Activated gamma-delta T cell (primary cell): ENCODE measurements at regions not wholly inside any gene's neighbourhood (a gene's known extent, or its start where the extent isn't known, plus 50 kb on each side); places are given as distances from the start of the nearest gene placed in this dataset.

Experiments used
- DNase-seq: peaks from one replicate; lab custom pipeline; 2025; lab: John Stamatoyannopoulos, UW

GRCh38 chr18:74023220-74023619 is 124.4 kb downstream of the FBXO15 start:
- DNase-seq: no peak

- DNase-seq: no peak
Measured at GRCh38 chr18:74019864-74020263, 127.8 kb downstream of the FBXO15 start.

GRCh38 chr18:74013955-74014354 is 133.7 kb downstream of the FBXO15 start:
- DNase-seq: no peak

GRCh38 chr18:74012954-74013630 is 134.5 kb downstream of the FBXO15 start:
- no peak for DNase-seq

- no peak for DNase-seq
Measured at GRCh38 chr18:74006143-74006542, 141.5 kb downstream of the FBXO15 start.

- no peak for DNase-seq
Measured at GRCh38 chr18:74005320-74006109, 142.1 kb downstream of the FBXO15 start.

GRCh38 chr18:73992242-73993022 is 155.2 kb downstream of the FBXO15 start:
- no peak for DNase-seq

GRCh38 chr18:73991570-73991969 is 156.1 kb downstream of the FBXO15 start:
- DNase-seq: no peak

- DNase-seq: no peak
Measured at GRCh38 chr18:73990258-73990657, 157.4 kb downstream of the FBXO15 start.

GRCh38 chr18:73987247-73987980 is 160.2 kb downstream of the FBXO15 start:
- no peak for DNase-seq

- DNase-seq: no peak
Measured at GRCh38 chr18:73986711-73987110, 160.9 kb downstream of the FBXO15 start.

GRCh38 chr18:73985855-73986625 is 161.6 kb downstream of the FBXO15 start:
- DNase-seq: no peak

GRCh38 chr18:73983970-73984369 is 163.7 kb downstream of the FBXO15 start:
- no peak for DNase-seq

- no peak for DNase-seq
Measured at GRCh38 chr18:73983496-73983895, 164.1 kb downstream of the FBXO15 start.

- DNase-seq: no peak
Measured at GRCh38 chr18:73981796-73982195, 165.8 kb downstream of the FBXO15 start.

- no peak for DNase-seq
Measured at GRCh38 chr18:73980289-73980979, 167.2 kb downstream of the FBXO15 start.

- no peak for DNase-seq
Measured at GRCh38 chr18:73979742-73980141, 167.9 kb downstream of the FBXO15 start.

GRCh38 chr18:73976433-73976832 is 171.2 kb downstream of the FBXO15 start:
- no peak for DNase-seq

GRCh38 chr18:73975266-73975665 is 172.4 kb downstream of the FBXO15 start:
- DNase-seq: no peak

GRCh38 chr18:73973972-73974371 is 173.7 kb downstream of the FBXO15 start:
- DNase-seq: no peak

GRCh38 chr18:73966954-73967353 is 180.7 kb downstream of the FBXO15 start:
- no peak for DNase-seq
